GM12873 (cell line): ENCODE measurements at regions not wholly inside any gene's neighbourhood (a gene's known extent, or its start where the extent isn't known, plus 50 kb on each side); places are given as distances from the start of the nearest gene placed in this dataset.

ENCODE experiments used
- CTCF ChIP-seq: IDR thresholded peaks from 2 replicates; pipeline ENCODE4 v1.5.1; 2012; ENCODE audit warnings: low read depth, mild to moderate bottlenecking, moderate library complexity, low read length, control low read depth; ENCODE audit not compliant: insufficient read depth; ENCODE audit errors: missing control alignments

- no peak for TF ChIP-seq CTCF
Measured at GRCh38 chr6:86407128-86407527, 530.2 kb upstream of the HTR1E start.

- TF ChIP-seq CTCF: no peak
Measured at GRCh38 chr6:86380571-86381125, 556.7 kb upstream of the HTR1E start.

DNA sequence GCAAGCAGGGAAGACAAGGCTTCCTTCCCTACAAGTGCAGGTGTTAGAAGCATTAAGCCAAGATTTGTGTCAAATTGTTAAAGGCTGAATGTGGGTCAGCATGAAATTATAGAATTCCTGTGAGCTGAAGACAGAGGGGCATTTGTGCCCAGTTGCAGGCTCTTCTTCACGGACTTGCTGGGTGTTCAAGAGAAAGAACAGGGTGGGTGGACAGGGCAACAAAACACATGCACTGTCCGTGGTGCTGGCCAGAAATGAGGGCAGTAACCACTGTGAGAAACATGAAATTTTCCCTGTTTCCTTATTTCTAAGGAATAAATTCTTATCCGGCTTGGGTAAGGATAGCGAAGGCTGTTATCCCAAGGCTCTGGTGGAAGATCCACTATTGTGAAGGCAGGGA lies 579.5 kb upstream of the HTR1E start:
- TF ChIP-seq CTCF: no peak

DNA sequence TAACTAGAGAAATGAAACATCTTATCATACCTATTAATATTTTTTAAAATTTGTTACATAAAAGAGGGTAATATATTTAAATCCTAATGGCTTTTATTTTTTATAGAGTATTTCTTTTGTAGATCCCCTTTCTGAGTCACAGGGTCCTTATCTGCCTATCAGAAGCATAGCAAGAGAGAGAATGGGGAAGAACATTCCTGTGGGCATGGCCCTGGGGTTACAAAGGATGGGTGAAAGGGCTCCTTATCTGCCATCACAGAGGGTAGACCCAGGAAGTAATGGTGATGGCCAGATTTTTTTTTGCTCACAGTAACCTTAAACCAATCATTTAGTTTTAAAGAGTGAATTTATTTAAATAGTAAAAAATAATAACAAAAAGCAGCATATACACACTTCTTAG lies 582.1 kb upstream of the HTR1E start:
- TF ChIP-seq CTCF: no peak

GRCh38 chr6:86331919-86332318 lies 605.4 kb upstream of the HTR1E start:
- no peak for TF ChIP-seq CTCF

DNA sequence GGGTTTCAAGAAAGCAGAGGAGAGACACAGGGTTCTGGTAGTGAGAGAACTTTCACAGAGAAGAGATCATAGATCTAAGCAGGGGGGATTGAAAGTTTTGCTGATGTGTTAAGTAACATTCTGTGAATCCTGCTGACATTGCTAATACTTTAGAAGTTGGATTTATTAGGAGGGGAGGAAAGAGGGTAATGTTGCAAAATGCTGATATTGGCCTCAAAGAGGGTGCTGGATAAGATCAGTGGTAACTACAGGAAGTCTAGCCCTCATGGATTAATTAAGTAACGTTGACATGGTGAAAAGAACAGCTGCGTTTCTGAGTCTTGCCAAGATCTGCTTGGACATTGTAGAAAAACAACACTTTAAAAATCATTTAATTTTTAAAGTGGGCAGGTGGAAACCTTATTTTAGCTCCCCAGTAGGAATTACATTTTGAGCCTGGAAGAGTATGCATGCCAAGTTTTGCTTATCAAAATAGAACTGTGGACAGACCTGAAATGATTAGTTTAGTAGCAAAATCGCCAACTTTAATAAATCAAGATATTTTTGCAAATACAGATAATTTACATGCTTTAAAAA lies 606.0 kb upstream of the HTR1E start:
- TF ChIP-seq CTCF: no peak

GRCh38 chr6:86306210-86306609 lies 631.1 kb upstream of the HTR1E start:
- TF ChIP-seq CTCF: no peak
